Skin epidermis (tissue), 12 donors: ENCODE measurements at regions not wholly inside any gene's neighbourhood (a gene's known extent, or its start where the extent isn't known, plus 50 kb on each side); places are given as distances from the start of the nearest gene placed in this dataset.
"Not testable (repeated sequence)": the region's sequence is repeated elsewhere in the genome, so short reads cannot be mapped to it uniquely, and the experiment has no call there.

Source experiments
- H3K27ac ChIP-seq, 21 experiments: fragments of 200-600 bp; sonication (generic) in 11 of 21; one replicate each; pipeline ENCODE4 v1.5.0; 2020; ENCODE audit warnings: mild to moderate bottlenecking in 3 of 21, inconsistent platforms in 2 of 21, moderate library complexity in 2 of 21
- H3K4me3 ChIP-seq, 7 experiments: fragments of 200-600 bp; sonication (generic) in 2 of 7; one replicate each; pipeline ENCODE4 v1.5.0; 2020; ENCODE audit warnings: inconsistent platforms in 2 of 7, mild to moderate bottlenecking in 2 of 7, moderate library complexity in 1 of 7

GRCh38 chr6:156587071-156587470 lies 190.1 kb upstream of the ARID1B start:
- H3K27ac ChIP-seq: no peak overlapping the region
- no peak overlapping the region for H3K4me3 ChIP-seq

GRCh38 chr6:156585859-156586258 lies 191.3 kb upstream of the ARID1B start:
- no peak overlapping the region for H3K27ac ChIP-seq
- no peak overlapping the region for H3K4me3 ChIP-seq

GRCh38 chr6:156584121-156584520 lies 193.1 kb upstream of the ARID1B start:
- H3K27ac ChIP-seq: not testable (repeated sequence)

GRCh38 chr6:156583083-156583482 lies 194.1 kb upstream of the ARID1B start:
- H3K27ac ChIP-seq: no peak overlapping the region
- no peak overlapping the region for H3K4me3 ChIP-seq

More at GRCh38 chr6:156584121-156584520, 193.1 kb upstream of the ARID1B start:
- not testable (repeated sequence) for H3K4me3 ChIP-seq

- no peak overlapping the region for H3K27ac ChIP-seq
- no peak overlapping the region for H3K4me3 ChIP-seq
These were observed 194.6 kb upstream of the ARID1B start for GRCh38 chr6:156582509-156582992.

GRCh38 chr6:156579564-156579963 lies 197.6 kb upstream of the ARID1B start:
- H3K27ac ChIP-seq: no peak overlapping the region
- H3K4me3 ChIP-seq: no peak overlapping the region

GRCh38 chr6:156577749-156578148 lies 199.4 kb upstream of the ARID1B start:
- Histone ChIP-seq H3K27ac (no peak overlapping the region), H3K4me3 (no peak overlapping the region)

GRCh38 chr6:156575361-156575760 lies 201.8 kb upstream of the ARID1B start:
- H3K4me3 ChIP-seq: no peak overlapping the region
- H3K27ac ChIP-seq: no peak overlapping the region

- no peak overlapping the region for H3K4me3 ChIP-seq
- H3K27ac ChIP-seq: no peak overlapping the region
These were observed 212.4 kb upstream of the ARID1B start for GRCh38 chr6:156564807-156565149.

- Histone ChIP-seq H3K4me3 (no peak overlapping the region), H3K27ac (no peak overlapping the region)
These were observed 212.9 kb upstream of the ARID1B start for GRCh38 chr6:156564127-156564806.

- Histone ChIP-seq H3K27ac (no peak overlapping the region), H3K4me3 (no peak overlapping the region)
These were observed 213.5 kb upstream of the ARID1B start for GRCh38 chr6:156563714-156564113.

GRCh38 chr6:156562636-156563035 lies 214.5 kb upstream of the ARID1B start:
- Histone ChIP-seq H3K4me3 (no peak overlapping the region), H3K27ac (no peak overlapping the region)

- H3K27ac ChIP-seq: no peak overlapping the region
- no peak overlapping the region for H3K4me3 ChIP-seq
These were observed 215.2 kb upstream of the ARID1B start for GRCh38 chr6:156562019-156562418.

- Histone ChIP-seq H3K27ac (no peak overlapping the region), H3K4me3 (no peak overlapping the region)
These were observed 216.7 kb upstream of the ARID1B start for GRCh38 chr6:156560476-156560875.

- no peak overlapping the region for H3K4me3 ChIP-seq
- H3K27ac ChIP-seq: no peak overlapping the region
These were observed 218.0 kb upstream of the ARID1B start for GRCh38 chr6:156559162-156559690.

- Histone ChIP-seq H3K27ac (no peak overlapping the region), H3K4me3 (no peak overlapping the region)
These were observed 219.3 kb upstream of the ARID1B start for GRCh38 chr6:156557911-156558259.

GRCh38 chr6:156557251-156557910 lies 219.8 kb upstream of the ARID1B start:
- no peak overlapping the region for H3K27ac ChIP-seq
- H3K4me3 ChIP-seq: no peak overlapping the region

- H3K27ac ChIP-seq: no peak overlapping the region
These were observed 220.4 kb upstream of the ARID1B start for GRCh38 chr6:156556811-156557210.

GRCh38 chr6:156555116-156555515 lies 222.1 kb upstream of the ARID1B start:
- Histone ChIP-seq H3K4me3 (no peak overlapping the region), H3K27ac (no peak overlapping the region)

More at GRCh38 chr6:156556811-156557210, 220.4 kb upstream of the ARID1B start:
- no peak overlapping the region for H3K4me3 ChIP-seq

GRCh38 chr6:156554160-156554559 lies 223.0 kb upstream of the ARID1B start:
- Histone ChIP-seq H3K4me3 (no peak overlapping the region), H3K27ac (no peak overlapping the region)

- H3K4me3 ChIP-seq: no peak overlapping the region
- no peak overlapping the region for H3K27ac ChIP-seq
These were observed 224.3 kb upstream of the ARID1B start for GRCh38 chr6:156552849-156553248.
